8988T (cell line): ENCODE measurements at regions not wholly inside any gene's neighbourhood (a gene's known extent, or its start where the extent isn't known, plus 50 kb on each side); places are given as distances from the start of the nearest gene placed in this dataset.
"Not testable (repeated sequence)": the region's sequence is repeated elsewhere in the genome, so short reads cannot be mapped to it uniquely, and the experiment has no call there.

Source experiments
- DNase-seq: peaks from one replicate; pipeline ENCODE4 v3.0.0; 2011

GRCh38 chr18:66994790-66995189, 390.9 kb upstream of the CDH19 start:
- DNase-seq: no peak

GRCh38 chr18:66993492-66993891, 389.6 kb upstream of the CDH19 start:
- no peak for DNase-seq

- DNase-seq: no peak
Observed at GRCh38 chr18:66990909-66991308, 387.0 kb upstream of the CDH19 start.

- DNase-seq: no peak
Observed at GRCh38 chr18:66979009-66979408, 375.1 kb upstream of the CDH19 start.

- no peak for DNase-seq
Observed at GRCh38 chr18:66972681-66973080, 368.8 kb upstream of the CDH19 start.

GRCh38 chr18:66971960-66972359, 368.1 kb upstream of the CDH19 start:
- no peak for DNase-seq

GRCh38 chr18:66966171-66966570, 362.3 kb upstream of the CDH19 start:
- no peak for DNase-seq

- DNase-seq: no peak
Observed at GRCh38 chr18:66958309-66958708, 354.4 kb upstream of the CDH19 start.

GRCh38 chr18:66951750-66952149, 347.9 kb upstream of the CDH19 start:
- DNase-seq: no peak

- DNase-seq: no peak
Observed at GRCh38 chr18:66949419-66949818, 345.5 kb upstream of the CDH19 start.

- DNase-seq: no peak
Observed at GRCh38 chr18:66937546-66937945, 333.7 kb upstream of the CDH19 start.

- DNase-seq: no peak
Observed at GRCh38 chr18:66931010-66931409, 327.1 kb upstream of the CDH19 start.

GRCh38 chr18:66916834-66917233, 312.9 kb upstream of the CDH19 start:
- no peak for DNase-seq

- DNase-seq: no peak
Observed at GRCh38 chr18:66900837-66901236, 296.9 kb upstream of the CDH19 start.

GRCh38 chr18:66895631-66896030, 291.7 kb upstream of the CDH19 start:
- DNase-seq: no peak

- no peak for DNase-seq
Observed at GRCh38 chr18:66894851-66895250, 291.0 kb upstream of the CDH19 start.

- not testable (repeated sequence) for DNase-seq
Observed at GRCh38 chr18:66892388-66892787, 288.5 kb upstream of the CDH19 start.

- DNase-seq: no peak
Observed at GRCh38 chr18:66874812-66875474, 271.1 kb upstream of the CDH19 start.

- DNase-seq: no peak
Observed at GRCh38 chr18:66874375-66874774, 270.5 kb upstream of the CDH19 start.

GRCh38 chr18:66873899-66874298, 270.0 kb upstream of the CDH19 start:
- no peak for DNase-seq

- DNase-seq: no peak
Observed at GRCh38 chr18:66872277-66872676, 268.4 kb upstream of the CDH19 start.

- DNase-seq: no peak
Observed at GRCh38 chr18:66867653-66868052, 263.8 kb upstream of the CDH19 start.

GRCh38 chr18:66866427-66866940, 262.6 kb upstream of the CDH19 start:
- DNase-seq: not testable (repeated sequence)

- DNase-seq: no peak
Observed at GRCh38 chr18:66838340-66838987, 234.6 kb upstream of the CDH19 start.

GRCh38 chr18:66833646-66834045, 229.8 kb upstream of the CDH19 start:
- no peak for DNase-seq
